HT-29 (cell line): ENCODE measurements at regions not wholly inside any gene's neighbourhood (a gene's known extent, or its start where the extent isn't known, plus 50 kb on each side); places are given as distances from the start of the nearest gene placed in this dataset.

Experiments
- DNase-seq: peaks from one replicate; pipeline ENCODE4 v3.0.0-alpha.2; 2015; ENCODE audit warnings: low spot score

GRCh38 chr16:64541621-64542020, 580.2 kb downstream of the CDH11 start:
- DNase-seq: no peak

GRCh38 chr16:64540434-64540833, 581.4 kb downstream of the CDH11 start:
- peak; percentile 1 for DNase-seq

- no peak for DNase-seq
Observed at GRCh38 chr16:64539811-64540371, 582.0 kb downstream of the CDH11 start.

- DNase-seq: no peak
Observed at GRCh38 chr16:64534180-64534780, 587.6 kb downstream of the CDH11 start.

GRCh38 chr16:64532691-64533090, 589.2 kb downstream of the CDH11 start:
- no peak for DNase-seq

GRCh38 chr16:64532117-64532516, 589.7 kb downstream of the CDH11 start:
- no peak for DNase-seq

GRCh38 chr16:64531401-64531800, 590.5 kb downstream of the CDH11 start:
- DNase-seq: no peak

- DNase-seq: no peak
Observed at GRCh38 chr16:64522548-64522947, 599.3 kb downstream of the CDH11 start.

- no peak for DNase-seq
Observed at GRCh38 chr16:64513871-64514270, 608.0 kb downstream of the CDH11 start.

GRCh38 chr16:64507240-64508024, 614.4 kb downstream of the CDH11 start:
- DNase-seq: no peak

- no peak for DNase-seq
Observed at GRCh38 chr16:64499211-64499610, 622.7 kb downstream of the CDH11 start.

GRCh38 chr16:64498363-64498762, 623.5 kb downstream of the CDH11 start:
- DNase-seq: no peak

- DNase-seq: no peak
Observed at GRCh38 chr16:64493709-64494108, 628.2 kb downstream of the CDH11 start.

- DNase-seq: no peak
Observed at GRCh38 chr16:64489449-64489848, 632.4 kb downstream of the CDH11 start.

- DNase-seq: no peak
Observed at GRCh38 chr16:64486561-64486960, 635.3 kb downstream of the CDH11 start.

GRCh38 chr16:64481497-64481896, 640.4 kb downstream of the CDH11 start:
- DNase-seq: peak; percentile 4

- DNase-seq: peak; percentile 74
Observed at GRCh38 chr16:64478252-64478906, 643.5 kb downstream of the CDH11 start.

- DNase-seq: no peak
Observed at GRCh38 chr16:64475627-64476351, 646.1 kb downstream of the CDH11 start.

- no peak for DNase-seq
Observed at GRCh38 chr16:64470916-64471315, 650.9 kb downstream of the CDH11 start.

- DNase-seq: no peak
Observed at GRCh38 chr16:64469906-64470702, 651.8 kb downstream of the CDH11 start.

- no peak for DNase-seq
Observed at GRCh38 chr16:64469351-64469750, 652.5 kb downstream of the CDH11 start.
